HEK293T (cell line): ENCODE measurements at regions not wholly inside any gene's neighbourhood (a gene's known extent, or its start where the extent isn't known, plus 50 kb on each side); places are given as distances from the start of the nearest gene placed in this dataset.

Experiments used
- ARNT ChIP-seq: fragments of 450-650 bp; IDR thresholded peaks from 2 replicates; pipeline ENCODE4 v1.6.1; 2017; ENCODE audit warnings: mild to moderate bottlenecking
- BHLHE40 ChIP-seq: fragments of 450-650 bp; IDR thresholded peaks from 2 replicates; pipeline ENCODE4 v1.6.1; 2016; ENCODE audit warnings: mild to moderate bottlenecking, moderate library complexity, borderline replicate concordance
- ELF4 ChIP-seq: fragments of 450-650 bp; IDR thresholded peaks from 2 replicates; pipeline ENCODE4 v1.6.1; 2017; ENCODE audit warnings: antibody characterized with exemption
- FOXA1 ChIP-seq: fragments of 450-650 bp; IDR thresholded peaks from 2 replicates; pipeline ENCODE4 v1.6.1; 2016; ENCODE audit warnings: mild to moderate bottlenecking
- FOXK2 ChIP-seq: fragments of 450-650 bp; IDR thresholded peaks from 2 replicates; pipeline ENCODE4 v1.6.1; 2016; ENCODE audit warnings: mild to moderate bottlenecking
- FOXM1 ChIP-seq: fragments of 450-650 bp; IDR thresholded peaks from 2 replicates; pipeline ENCODE4 v1.6.1; 2017; ENCODE audit warnings: mild to moderate bottlenecking, borderline replicate concordance
- HDGF ChIP-seq: fragments of 450-650 bp; IDR thresholded peaks from 2 replicates; pipeline ENCODE4 v1.6.1; 2017; ENCODE audit warnings: antibody characterized with exemption, borderline replicate concordance
- NFRKB ChIP-seq: fragments of 450-650 bp; IDR thresholded peaks from 2 replicates; pipeline ENCODE4 v1.6.1; 2016; ENCODE audit warnings: mild to moderate bottlenecking, moderate library complexity
- SP1 ChIP-seq: fragments of 450-650 bp; IDR thresholded peaks from 2 replicates; pipeline ENCODE4 v1.6.1; 2017
- TARDBP ChIP-seq: fragments of 450-650 bp; IDR thresholded peaks from 2 replicates; pipeline ENCODE4 v1.6.1; 2016

DNA sequence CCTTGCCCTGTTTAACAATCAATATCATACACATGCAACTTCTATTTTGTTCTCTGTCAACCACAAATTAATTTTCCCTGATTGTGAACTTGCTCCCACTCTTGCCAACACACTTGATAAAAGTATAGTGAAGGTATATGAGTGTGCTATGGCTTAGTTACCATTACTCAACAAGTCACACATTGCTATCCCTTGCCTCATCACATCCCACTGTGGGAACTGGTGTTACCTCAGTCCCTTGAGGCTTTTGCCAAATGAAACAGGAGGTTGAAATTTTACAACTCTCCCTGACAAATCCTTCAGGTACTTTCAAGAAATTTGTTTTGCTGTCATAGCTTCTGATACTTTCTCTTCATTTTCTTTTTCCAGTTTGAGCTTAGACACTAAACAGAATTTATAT, 472.5 kb upstream of the SEMA3D start:
- TF ChIP-seq FOXA1 (no peak), FOXM1 (no peak), SP1 (no peak), FOXK2 (no peak), BHLHE40 (no peak), NFRKB (no peak), HDGF (no peak), TARDBP (no peak), ARNT (no peak), ELF4 (no peak)
